ENCODE measurements at regions not wholly inside any gene's neighbourhood (a gene's known extent, or its start where the extent isn't known, plus 50 kb on each side); places are given as distances from the start of the nearest gene placed in this dataset.

- TF ChIP-seq, protein P1, sequence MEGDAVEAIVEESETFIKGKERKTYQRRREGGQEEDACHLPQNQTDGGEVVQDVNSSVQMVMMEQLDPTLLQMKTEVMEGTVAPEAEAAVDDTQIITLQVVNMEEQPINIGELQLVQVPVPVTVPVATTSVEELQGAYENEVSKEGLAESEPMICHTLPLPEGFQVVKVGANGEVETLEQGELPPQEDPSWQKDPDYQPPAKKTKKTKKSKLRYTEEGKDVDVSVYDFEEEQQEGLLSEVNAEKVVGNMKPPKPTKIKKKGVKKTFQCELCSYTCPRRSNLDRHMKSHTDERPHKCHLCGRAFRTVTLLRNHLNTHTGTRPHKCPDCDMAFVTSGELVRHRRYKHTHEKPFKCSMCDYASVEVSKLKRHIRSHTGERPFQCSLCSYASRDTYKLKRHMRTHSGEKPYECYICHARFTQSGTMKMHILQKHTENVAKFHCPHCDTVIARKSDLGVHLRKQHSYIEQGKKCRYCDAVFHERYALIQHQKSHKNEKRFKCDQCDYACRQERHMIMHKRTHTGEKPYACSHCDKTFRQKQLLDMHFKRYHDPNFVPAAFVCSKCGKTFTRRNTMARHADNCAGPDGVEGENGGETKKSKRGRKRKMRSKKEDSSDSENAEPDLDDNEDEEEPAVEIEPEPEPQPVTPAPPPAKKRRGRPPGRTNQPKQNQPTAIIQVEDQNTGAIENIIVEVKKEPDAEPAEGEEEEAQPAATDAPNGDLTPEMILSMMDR (IDR thresholded peaks at IDR 0.05; ENCODE audit: control extremely low read depth, extremely low read depth, low read depth, missing control alignments) = no peak
- ChIA-PET POLR2A (no interaction called here), CTCF (no interaction called here)
- no peak for DNase-seq (ENCODE audit: extremely low spot score)
These were observed 1201.4 kb downstream of the XPNPEP1 start for GRCh38 chr10:108721874-108722273.

DNA sequence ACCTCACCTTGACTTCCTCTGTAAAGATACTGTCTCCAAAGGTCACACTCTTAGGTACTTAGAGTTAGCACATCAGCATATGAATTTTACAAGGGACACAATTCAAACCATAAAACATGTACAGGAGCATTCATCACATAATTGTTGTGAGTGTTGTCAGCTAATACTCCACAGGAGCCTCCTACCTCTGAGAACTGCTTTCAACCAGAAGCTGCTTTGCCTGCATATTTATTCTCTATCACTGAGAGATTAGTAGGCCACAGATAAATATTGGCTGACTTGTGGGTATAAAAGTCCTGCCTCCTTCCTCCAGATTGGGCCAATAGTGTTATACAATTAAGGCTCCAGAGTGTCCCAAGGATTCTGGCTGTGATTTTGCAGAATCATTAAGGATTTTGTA, 1207.0 kb downstream of the XPNPEP1 start:
- CTCF ChIA-PET = interaction anchor here (1.2 kb wide), 1 partner anchor 9 kb away, joined by 4 read pairs; no protein-coding TSS in a partner anchor
- TF ChIP-seq, protein P1 (IDR thresholded peaks at IDR 0.05; ENCODE audit: control extremely low read depth, extremely low read depth, low read depth, missing control alignments) = no peak
- no peak for DNase-seq (ENCODE audit: extremely low spot score)
- POLR2A ChIA-PET = no interaction called here

GRCh38 chr10:108709927-108710722, 1213.2 kb downstream of the XPNPEP1 start:
- CTCF ChIA-PET = interaction anchor here (1.0 kb wide), 1 partner anchor 11 kb away, joined by 3 read pairs; no protein-coding TSS in a partner anchor
- DNase-seq (ENCODE audit: extremely low spot score) = no peak
- TF ChIP-seq, protein P1 (IDR thresholded peaks at IDR 0.05; ENCODE audit: control extremely low read depth, extremely low read depth, low read depth, missing control alignments) = no peak
- POLR2A ChIA-PET = no interaction called here

GRCh38 chr10:108708363-108708762, 1214.9 kb downstream of the XPNPEP1 start:
- TF ChIP-seq, protein P1 (IDR thresholded peaks at IDR 0.05; ENCODE audit: control extremely low read depth, extremely low read depth, low read depth, missing control alignments) = no peak
- ChIA-PET CTCF (no interaction called here), POLR2A (no interaction called here)
- DNase-seq (ENCODE audit: extremely low spot score) = no peak

- TF ChIP-seq, protein P1 (IDR thresholded peaks at IDR 0.05; ENCODE audit: control extremely low read depth, extremely low read depth, low read depth, missing control alignments) = no peak
- ChIA-PET POLR2A (no interaction called here), CTCF (no interaction called here)
- DNase-seq (ENCODE audit: extremely low spot score) = peak; percentile 20
These were observed 1226.4 kb downstream of the XPNPEP1 start for GRCh38 chr10:108696792-108697477.

DNA sequence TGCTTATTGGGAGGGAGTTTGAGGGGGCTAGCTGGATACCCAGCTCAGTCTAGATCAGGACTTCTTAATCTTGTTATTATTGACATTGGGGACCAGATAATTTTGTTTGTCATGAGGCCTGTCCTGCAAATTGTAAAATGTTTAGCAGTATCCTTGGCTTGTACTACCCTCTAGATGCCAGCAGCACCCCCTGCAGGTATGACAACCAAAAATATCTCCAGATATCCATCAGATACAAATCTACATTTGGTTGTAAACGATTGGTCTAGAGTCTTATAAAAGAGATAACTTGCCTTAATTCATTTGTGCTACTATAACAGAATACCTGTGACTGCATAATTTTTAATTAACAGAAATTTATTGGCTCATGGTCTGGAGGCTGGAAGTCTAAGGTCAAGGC, 1232.2 kb downstream of the XPNPEP1 start:
- CTCF ChIA-PET = no interaction called here
- no peak for DNase-seq (ENCODE audit: extremely low spot score)

More for the DNA sequence above, 1232.2 kb downstream of the XPNPEP1 start:
- POLR2A ChIA-PET = no interaction called here
- TF ChIP-seq, protein P1 (IDR thresholded peaks at IDR 0.05; ENCODE audit: control extremely low read depth, extremely low read depth, low read depth, missing control alignments) = no peak

Measured in GM10248 (cell line).